Embryonic facial prominence (tissue), 1 donor: ENCODE measurements at regions not wholly inside any gene's neighbourhood (a gene's known extent, or its start where the extent isn't known, plus 50 kb on each side); places are given as distances from the start of the nearest gene placed in this dataset.
"Not testable (repeated sequence)": the region's sequence is repeated elsewhere in the genome, so short reads cannot be mapped to it uniquely, and the experiment has no call there.

ENCODE experiments used
- DNase-seq: peaks from one replicate; pipeline ENCODE4 v3.0.0-alpha.2; 2016; ENCODE audit errors: extremely low spot score

DNA sequence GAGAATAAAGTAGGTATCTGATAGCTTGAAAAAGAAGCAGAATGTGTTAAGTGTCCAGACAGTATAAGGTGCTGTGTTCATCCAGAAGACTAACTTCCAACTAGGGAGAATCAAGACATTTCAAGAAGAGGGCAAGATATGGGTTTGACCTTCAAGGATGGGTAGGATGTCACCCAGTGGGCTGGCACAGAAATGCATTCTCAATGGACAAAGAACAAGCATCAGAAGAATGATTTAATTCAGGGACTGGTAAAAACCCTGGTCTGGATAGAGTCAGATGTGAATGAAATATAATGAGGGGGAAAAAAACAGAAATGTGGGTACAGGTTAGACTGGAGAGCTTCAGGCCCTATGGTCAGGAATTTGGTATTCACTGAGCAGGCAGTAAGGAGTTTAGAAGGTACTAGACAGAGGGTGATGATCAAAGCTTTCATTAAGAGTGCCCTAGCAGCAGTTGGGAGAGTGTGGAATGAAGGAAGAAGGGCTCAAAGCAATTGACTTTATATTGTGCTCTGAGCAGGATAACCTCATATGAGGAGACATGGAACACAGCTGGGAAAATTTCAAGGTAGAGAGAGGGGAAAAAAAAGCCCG lies 180.7 kb upstream of the ANK3 start:
- no peak for DNase-seq

DNA sequence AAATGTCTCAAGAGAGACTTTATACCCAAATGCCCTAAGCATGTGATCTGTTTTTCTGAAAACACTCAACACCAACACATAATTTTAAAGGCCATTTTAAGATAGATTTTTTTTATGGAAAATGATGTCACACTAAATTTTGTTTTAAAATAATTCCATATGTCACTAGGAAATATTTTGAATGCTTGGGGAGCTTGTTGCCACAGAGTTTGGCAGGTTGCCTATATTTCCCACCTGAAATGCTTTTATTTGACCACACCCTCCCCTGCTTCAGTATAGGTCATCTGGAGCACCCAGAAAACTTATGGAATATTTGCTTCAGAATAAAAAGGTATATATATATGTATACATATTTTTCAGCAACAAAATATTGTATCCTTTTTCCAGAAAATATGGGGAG lies 180.0 kb upstream of the ANK3 start:
- no peak for DNase-seq

DNA sequence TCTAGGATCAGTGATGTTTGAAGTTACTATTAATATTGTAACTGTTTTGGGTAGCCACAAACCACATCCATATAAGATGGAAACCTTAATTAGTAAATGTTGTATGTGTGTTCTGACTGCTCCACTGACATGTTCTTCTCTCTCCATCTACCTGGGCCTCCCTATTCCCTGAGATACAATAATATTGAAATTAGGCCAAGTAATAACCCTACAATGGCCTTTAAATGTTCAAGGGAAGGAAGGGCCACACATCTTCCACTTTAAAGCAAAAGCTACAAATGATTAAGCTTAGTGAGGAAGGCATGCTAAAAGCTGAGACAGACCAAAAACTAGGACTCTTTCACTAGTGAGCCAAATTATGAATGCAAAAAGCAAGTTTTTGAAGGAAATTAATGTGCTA lies 176.4 kb upstream of the ANK3 start:
- DNase-seq = no peak

DNA sequence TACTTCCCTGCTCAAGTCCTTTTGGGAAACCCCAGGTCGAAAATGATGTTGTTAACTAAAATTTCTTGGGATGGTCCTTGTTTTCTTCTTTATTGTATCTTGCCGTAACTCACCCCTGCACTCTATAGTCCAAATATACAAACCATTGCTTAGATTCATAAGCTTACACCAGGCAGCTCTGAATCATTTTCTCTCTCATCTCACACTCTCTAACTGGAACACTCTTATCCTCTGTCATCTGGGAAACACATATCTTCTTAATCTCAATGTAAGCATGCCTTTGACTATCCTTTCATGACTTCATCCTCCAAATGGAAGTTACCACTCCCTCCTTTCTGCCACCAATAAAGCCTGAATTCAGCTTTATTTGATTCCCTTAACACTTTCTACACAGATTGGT lies 175.8 kb upstream of the ANK3 start:
- no peak for DNase-seq

DNA sequence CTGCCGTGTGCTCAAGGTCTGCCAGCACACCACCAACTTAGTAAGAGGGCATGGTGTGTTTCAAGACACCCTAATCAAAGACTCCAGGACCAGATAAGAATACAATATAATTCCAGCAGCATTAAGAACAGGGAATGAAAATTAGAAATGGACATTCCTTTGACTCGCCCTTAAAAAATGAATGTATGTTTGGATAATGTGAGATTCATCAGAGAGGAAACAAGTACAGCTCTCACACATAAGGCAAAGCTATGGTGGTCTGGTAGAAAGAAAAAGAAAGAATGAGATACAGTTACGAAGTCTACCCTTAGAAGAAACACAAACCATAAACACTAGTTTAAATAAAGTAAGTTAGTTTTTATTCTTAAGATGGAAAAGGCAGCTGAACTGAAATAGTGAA lies 174.8 kb upstream of the ANK3 start:
- no peak for DNase-seq

DNA sequence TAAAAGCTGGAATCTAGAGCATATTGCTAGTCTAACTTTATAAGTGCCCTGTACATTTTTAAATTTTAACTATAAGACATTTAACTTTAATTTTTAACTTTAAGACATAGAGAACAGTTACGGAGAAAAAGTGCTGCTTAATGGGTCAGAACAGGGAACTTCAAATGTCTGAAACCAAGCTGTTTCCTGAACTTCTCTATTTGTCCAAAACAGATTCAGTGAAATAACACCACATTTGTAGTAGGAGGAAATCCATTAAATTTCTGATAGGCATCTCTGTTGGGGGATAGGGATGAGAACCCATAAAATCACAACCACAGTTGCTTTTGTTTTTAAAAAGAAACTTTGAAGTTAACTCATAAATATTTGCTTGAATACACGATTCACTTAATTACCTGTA lies 170.8 kb upstream of the ANK3 start:
- no peak for DNase-seq

DNA sequence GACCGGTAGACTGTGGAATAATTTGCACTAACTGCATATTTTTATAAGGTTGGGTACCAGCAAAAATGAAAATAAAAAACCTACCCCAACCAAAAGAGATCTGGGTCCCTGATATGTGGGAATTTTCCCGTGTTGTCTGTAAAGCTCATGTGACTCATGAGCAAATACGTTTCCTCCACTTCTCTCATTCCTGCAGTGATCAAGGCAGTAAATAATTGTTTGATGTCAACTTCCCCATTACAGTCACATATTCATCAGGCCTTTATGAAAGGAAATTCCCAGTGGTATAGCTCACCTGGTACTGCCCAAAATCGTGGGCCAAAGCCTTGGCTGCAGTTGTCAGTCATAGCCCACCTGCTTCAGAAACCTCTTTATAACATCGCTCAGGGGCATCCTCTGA lies 166.0 kb upstream of the ANK3 start:
- DNase-seq = no peak

DNA sequence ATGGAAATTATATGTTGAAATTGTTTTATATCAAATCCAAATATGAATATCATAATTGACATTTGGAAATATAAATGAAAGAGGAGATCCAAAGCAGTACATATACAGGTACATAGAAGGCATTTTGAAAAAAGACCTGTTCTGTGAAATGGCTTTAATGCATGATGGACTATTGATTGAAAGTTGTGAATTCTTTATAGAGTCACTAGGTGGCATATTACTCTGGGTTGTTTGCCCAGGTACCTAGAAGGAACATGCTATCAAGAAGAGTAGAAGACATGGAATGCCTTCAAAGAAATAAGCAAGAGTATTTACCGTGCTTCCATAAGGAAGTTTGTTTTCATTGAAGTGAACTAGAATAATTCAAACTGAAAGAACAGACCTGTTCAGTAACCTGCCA lies 160.0 kb upstream of the ANK3 start:
- DNase-seq = no peak

DNA sequence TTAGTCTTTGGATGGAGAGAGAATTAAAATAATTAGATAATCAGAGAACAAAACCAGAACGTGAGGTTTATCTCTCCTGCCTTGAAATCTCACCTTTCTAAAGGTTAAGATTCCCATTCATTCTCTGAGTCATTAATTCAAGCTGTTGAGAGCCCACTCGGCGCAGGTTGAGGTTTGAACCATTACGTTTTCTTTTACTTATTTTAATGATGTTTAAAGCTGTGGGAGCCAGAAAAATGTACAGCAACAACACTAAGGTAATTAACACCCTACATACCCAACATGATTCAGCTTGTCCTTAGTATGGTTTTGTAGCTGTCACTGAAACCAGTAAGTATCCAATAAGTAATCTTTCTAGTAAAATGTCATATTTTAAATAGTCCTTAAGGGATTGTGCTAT lies 153.0 kb upstream of the ANK3 start:
- DNase-seq = no peak

DNA sequence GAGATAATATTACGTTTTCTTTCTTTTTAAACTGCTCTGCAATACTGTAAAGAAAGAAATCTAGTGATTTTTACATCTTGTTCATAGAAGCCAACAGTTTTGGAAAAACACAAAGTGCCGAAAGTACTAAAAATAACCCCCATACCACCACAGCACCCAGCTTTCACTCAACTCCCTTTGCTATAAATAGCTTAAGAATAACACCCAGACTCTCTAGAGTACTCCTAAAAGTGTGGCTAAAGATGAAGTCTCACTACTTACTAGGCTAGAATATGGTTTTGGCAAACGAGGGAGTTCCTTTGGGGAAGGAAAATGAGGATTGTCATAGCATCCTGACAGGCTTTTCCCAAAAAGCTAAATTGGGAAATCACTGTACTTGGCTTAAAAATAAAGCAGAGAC lies 151.8 kb upstream of the ANK3 start:
- DNase-seq = no peak

DNA sequence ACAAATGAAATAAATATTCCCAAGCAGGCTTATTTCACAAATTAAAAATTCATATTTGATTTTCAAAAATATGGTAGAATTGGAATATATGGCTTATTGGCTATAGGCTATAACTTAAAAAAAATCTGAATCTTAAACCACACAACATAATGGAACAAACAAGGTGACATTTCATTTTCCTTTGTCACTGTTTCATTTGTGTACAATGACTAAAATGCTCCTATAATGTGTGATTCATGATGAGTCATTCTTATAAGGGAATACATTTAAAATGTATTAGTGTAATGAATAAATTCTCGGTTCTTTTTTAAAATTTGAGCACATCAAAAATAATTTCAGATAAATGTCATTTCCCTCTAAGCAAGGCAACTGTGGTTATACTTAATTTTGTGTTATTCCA lies 148.0 kb upstream of the ANK3 start:
- no peak for DNase-seq

DNA sequence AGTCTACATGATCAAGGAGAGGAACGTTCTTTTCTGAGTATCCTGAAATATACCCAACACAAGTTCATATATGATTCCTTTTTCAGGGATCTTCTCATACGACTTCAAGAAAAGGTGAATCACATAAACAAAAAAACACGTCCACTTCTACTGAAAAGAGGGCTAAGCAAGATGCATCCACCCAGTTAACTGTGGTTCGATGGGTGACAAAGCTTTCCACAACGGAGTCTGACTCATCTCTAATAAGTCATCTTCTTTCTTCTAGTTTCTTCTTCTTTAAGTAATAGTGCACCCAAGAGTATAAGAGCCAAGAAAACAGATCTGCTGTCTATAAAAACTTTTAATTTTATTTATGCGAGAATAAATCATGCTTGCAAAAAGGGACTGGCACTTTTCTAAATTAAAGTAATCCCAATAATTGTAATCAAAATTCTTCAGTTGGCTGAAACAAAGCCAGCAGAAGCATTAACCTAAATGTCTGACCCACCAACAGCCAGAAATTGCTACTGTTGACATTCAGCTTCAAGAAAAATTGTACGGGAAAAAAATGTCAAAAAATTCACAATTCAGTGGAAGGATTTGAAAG lies 146.9 kb upstream of the ANK3 start:
- DNase-seq = no peak

DNA sequence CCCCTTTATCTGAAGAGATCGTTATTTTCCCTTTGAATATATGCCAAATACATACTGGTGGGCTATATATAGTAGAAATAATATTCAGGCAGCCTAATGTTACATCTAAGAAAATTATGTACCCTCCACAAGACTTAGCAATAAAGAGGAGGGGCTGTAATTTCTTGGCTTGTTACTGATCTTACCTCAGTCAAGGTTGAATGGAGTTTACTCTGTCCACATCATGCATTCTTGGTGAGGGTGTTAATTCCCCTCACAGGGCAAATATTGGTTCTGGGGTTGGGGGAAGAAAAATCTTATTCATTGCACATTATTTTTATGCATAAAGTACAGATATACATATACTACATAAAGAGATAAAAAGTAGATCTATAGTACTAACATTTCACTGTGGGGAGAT lies 145.8 kb upstream of the ANK3 start:
- DNase-seq = no peak

DNA sequence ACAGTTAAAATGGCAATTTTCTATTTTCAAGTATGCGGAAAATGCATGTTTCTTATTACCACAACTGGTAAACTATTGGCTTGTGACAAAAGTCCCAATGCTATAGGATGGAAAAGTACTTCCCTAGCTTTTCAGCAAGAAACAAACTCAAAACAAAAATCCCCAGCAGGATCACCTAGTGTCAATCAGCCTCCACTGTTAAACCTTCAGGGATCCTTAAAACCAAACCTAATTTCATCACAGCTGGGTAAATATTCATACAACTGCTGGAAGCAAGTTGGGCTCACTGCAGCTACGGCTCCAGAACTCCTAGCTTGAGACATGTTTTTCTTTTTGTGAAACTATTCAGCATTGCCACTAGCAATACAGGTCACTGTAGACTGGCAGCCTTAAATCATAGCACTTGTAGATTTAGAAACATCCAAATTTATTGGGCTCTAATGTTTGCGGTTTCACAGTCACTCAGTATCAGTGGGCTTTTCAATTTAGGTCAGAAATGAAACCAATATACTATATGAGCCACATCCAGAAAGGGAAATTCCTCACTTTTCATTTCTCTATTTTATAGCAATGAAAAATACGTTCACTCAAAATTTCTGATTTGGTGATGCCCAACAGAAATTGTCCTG lies 145.2 kb upstream of the ANK3 start:
- DNase-seq = no peak

DNA sequence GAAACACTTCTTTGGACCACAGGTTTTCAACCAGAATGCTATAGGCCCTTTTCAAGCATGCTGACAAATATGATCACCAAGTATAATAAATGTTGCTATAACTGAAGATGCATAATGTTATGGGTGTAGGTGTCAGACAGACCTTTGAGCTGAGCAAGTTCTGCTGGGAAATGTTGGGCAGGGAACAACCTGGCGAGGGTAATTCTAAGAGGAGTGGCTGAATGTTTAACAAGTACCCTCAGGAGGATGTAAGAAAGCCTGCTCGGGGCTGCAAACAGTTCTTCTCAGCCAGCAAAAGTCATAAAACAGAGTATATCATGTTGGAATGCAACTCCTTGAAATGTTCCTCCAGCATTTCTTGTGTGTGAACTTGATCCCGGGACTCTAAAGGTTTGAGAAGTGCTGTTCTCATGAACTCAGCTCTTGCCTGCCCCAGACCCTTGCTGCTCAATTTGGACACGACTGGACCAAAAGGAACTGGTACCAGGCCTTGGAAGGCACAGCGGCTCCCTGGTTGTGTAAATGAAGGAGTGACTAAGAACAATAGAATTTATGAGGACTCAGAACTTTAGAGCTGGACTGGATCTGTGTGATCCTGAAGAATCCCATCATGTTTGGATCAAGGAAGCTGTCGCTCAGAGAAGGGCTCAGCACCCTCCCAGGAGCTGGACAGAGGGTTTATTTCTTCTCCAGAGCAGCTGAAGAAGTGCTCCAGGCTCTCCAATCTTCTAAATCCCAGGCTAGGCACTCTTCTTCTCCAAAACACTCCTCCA lies 143.2 kb upstream of the ANK3 start:
- no peak for DNase-seq

DNA sequence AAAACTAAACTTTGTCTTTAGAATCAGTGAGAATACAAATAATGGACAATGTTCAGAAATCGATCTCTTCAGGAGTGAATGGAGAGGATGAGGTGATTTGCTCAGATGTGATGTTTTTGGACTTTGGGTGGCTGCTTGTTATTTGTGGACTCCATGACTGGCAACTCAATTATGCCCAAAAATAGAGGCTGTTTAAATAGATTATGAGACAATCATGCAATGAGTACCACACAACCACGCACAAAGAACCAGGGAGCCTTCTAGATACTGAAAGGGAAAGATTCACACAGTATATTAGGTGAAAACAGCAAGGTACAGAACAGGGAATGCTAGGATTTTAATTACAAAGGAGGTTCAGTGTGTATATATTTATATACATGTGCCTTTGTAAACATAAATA lies 141.3 kb upstream of the ANK3 start:
- DNase-seq = no peak

DNA sequence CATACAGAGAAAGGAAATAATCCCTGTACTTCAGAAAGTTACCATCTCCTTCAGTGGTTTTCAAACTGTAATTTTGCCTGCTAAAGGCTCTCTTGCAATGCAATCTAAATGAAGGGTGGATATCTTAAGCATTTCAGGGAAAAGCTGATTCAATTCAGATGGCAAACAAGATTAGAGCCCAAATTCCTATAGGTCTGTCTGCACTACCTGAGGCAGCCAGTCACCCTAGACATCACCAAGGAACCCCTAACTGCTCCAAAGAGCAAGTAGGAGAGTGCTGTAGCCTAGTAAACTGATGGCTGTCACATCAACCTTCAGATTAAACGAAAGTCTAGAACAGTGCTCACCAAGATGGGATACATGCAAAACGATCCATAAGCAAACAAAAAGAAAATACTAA lies 138.0 kb upstream of the ANK3 start:
- no peak for DNase-seq

DNA sequence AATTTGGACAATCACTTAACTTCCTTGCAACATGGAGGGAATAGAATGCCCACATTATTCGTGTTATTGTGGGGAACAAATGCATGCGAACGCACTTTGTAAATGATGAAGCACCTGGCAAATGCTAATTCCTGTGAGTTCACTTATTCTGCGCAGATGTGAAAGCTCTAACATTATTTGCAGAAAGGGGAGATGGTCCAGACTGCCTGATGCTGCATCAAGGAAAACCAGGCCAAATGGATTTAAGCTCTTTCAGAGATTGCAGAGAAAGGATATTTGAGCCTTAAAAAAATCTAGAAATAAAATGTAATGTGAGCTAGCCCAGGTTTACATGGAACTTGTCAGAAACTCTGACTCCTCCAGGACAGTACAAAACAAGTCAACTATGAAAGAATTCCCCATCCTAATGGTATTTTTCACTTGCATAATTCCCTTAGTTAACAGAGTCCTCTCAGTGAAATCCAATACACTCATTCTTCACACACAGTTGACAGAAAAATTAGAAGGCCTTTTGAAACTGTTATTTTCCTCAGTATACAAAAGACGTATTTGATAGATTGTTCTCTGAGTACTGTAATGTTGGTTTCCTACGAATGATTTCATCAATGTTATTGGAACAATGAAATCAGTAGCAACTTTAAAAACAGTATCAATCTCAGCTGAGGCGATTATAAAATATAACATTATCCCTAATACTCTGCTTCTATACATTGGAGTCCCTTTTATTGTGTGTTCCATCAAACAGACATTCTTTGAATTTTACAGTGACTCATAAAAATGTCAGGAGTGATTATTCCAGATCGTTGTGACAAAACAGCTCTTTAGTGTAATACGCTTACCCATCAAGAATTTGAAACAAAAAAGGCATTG lies 136.3 kb upstream of the ANK3 start:
- no peak for DNase-seq

DNA sequence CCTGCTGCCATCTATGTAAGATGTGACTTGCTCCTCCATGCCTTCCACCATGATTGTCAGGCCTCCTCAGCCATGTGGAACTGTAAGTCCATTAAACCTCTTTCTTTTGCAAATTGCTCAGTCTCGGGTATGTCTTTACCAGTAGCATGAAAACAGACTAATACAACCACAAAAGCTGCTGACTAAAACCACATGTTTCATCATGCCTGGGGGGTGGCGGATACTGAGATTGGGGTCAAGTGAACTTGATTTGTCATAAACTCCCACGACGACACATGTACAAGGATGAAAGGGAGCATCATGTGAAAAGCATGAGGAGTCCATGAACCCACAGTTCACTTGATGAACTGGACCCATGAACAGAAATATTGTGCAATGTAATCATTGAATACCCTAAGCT lies 134.9 kb upstream of the ANK3 start:
- no peak for DNase-seq

DNA sequence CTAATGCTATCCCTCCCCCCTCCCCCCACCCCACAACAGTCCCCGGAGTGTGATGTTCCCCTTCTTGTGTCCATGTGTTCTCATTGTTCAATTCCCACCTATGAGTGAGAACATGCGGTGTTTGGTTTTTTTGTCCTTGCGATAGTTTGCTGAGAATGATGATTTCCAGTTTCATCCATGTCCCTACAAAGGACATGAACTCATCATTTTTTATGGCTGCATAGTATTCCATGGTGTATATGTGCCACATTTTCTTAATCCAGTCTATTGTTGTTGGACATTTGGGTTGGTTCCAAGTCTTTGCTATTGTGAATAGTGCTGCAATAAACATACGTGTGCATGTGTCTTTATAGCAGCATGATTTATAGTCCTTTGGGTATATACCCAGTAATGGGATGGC lies 133.7 kb upstream of the ANK3 start:
- not testable (repeated sequence) for DNase-seq

DNA sequence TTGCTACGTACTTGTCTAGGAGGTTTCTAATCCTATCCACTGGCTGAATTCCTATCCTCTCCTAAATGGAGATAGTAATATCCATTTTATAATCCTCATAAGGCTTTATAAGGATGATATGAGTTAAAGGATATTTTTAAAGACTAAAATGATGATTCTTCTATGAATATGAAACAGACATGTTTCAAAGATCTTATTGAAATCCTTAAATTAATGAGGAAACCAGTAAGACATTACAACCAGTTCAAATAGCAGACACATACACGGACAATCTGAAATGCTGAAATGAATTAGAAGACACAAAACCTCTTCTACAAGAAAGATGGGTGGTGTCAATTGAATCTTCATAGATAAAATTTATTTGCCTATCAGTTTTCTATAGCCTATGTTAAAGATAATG lies 132.9 kb upstream of the ANK3 start:
- no peak for DNase-seq

DNA sequence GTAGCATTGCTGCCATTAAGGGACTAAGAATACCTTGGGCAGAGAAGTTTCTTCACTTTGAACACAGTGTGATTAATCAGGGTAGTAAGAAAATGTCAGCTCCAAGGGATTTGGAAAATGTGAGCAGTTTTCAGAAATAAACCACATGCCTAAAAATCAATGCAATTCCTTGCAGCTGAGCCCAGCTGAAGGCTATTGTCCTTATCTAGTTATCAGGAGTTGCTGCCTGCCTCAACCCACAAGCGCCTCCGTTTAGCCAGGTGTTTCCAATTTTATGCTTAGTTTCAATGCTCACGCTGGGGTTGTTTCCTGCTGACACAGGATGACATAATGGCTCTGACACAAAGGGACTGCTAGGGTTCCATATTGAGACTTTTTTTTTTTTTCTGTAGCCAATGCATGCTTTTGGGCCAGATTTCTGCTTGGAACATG lies 132.3 kb upstream of the ANK3 start:
- no peak for DNase-seq
